Stimulated activated CD4-positive, alpha-beta T cell treated with anti-CD3 and anti-CD28 coated beads, Interleukin-2, amount 100 ng/mL, for 48 hours (primary cell): ENCODE measurements at regions not wholly inside any gene's neighbourhood (a gene's known extent, or its start where the extent isn't known, plus 50 kb on each side); places are given as distances from the start of the nearest gene placed in this dataset.
"Not testable (repeated sequence)": the region's sequence is repeated elsewhere in the genome, so short reads cannot be mapped to it uniquely, and the experiment has no call there.

Source experiments
- DNase-seq, 2 donors: peaks; one replicate each; pipeline ENCODE4 v3.0.0-alpha.2; 2020

DNA sequence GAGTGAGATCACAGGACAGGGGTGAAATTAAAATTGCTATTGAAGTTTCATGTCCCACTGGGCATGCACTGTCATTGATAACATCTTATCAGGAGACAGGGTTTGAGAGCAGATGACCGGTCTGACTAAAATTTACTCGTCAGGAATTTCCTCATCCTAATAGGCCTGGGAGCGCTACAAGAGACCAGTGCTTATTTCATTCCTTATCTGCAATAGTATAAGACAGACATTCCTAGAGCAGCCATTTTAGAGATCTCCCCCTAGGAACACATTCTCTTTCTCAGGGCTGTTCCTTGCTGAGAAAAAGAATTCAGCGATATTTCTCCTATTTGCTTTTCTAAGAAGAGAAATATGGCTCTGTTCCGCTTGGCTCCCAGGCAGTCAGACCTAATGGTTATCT lies 181.4 kb upstream of the ETV3 start:
- no peak for DNase-seq

- DNase-seq: not testable (repeated sequence)
Measured at GRCh38 chr1:157317229-157317628, 179.0 kb upstream of the ETV3 start.

- DNase-seq: no peak
Measured at GRCh38 chr1:157315544-157315943, 177.3 kb upstream of the ETV3 start.

DNA sequence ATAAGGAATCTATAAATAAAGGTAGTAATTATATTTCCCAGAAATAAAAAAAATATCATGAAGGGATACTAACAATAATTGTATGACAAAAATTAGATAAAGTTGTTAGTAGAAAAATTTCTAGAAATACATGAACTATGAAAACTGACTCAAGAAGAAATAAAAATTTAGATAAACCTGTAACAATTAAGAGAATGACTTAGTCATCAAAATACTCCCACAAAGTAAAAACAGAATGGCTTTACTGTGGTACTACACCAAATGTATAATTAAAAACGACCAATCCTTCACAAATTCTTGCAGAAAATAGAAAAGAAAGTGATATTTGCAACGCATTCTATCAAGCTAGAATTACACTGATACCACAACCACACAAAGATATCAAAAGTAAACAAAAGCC lies 176.2 kb upstream of the ETV3 start:
- DNase-seq: no peak

GRCh38 chr1:157313240-157313807 lies 175.1 kb upstream of the ETV3 start:
- no peak for DNase-seq

DNA sequence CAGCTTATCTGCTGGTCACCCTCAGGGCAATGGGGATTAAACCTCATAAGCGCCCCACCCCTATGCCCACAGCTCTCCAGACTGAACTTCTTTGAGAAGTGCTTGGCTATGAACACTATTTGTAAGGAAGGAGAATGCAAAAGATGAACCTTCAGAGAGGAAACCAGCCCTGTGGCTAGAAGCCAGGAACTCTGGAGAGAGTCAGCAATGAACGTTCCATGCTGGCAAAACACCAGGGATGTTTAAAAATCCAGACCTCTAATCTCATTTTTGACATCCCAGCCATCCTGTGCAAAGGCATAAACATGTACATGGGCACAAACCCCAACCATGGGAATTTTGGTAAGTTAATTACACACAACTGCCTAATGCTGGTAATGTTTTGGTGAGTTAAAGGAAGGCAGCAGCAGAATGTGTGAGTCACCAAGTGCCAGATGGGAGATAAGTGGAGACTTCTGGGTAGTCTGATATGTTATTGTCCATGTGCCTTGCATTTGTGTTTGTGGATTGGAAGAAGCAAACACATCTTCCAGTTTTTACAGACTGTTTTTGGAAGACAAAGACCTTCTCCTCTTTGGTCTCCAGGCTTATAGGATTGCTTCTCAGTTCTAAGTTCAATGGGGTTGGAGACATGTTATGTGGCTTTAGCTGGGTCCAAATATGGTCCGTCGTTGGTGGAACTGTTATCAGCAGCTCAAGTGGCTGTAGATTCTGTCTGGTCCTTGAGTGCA lies 174.1 kb upstream of the ETV3 start:
- DNase-seq: no peak

- no peak for DNase-seq
Measured at GRCh38 chr1:157311730-157312081, 173.5 kb upstream of the ETV3 start.

GRCh38 chr1:157310805-157311729 lies 172.9 kb upstream of the ETV3 start:
- not testable (repeated sequence) for DNase-seq

GRCh38 chr1:157310401-157310800 lies 172.2 kb upstream of the ETV3 start:
- DNase-seq: no peak

- no peak for DNase-seq
Measured at GRCh38 chr1:157307491-157307890, 169.3 kb upstream of the ETV3 start.

DNA sequence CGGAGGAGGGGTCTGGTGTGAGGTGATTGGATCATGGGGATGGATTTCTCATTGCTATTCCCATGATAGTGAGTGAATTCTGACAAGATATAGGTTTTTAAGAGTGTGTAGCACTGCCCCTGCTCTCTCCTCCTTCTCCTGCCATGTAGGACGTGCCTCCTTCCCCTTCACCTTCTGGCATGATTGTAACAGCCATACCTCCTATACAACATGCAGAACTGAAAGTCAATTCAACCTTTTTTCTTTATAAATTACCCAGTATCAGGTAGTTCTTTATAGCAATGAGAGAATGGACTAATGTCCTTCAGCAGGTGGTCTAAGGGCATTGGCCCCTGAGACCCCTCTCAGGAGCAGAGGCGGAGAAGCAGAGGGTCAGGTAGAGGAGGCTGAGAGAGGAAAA lies 168.7 kb upstream of the ETV3 start:
- no peak for DNase-seq

DNA sequence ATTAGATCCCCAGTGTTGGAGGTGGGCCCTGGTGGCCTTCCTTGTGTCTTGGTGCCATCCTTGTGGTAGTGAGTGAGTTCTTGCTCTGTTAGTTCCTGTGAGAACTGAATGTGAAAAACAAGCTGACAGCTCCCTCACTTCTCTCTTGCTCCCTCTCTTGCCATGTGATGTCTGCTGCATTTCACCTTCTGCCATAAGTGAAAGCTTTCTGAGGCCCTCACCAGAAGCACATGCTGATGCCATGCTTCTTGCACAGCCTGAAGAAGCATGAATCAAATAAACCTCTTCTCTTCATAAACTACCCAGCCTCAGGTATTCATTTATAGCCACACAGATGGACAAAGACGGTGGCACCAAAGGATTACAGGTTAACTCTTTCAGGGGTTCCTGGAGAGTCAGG lies 166.1 kb upstream of the ETV3 start:
- no peak for DNase-seq

DNA sequence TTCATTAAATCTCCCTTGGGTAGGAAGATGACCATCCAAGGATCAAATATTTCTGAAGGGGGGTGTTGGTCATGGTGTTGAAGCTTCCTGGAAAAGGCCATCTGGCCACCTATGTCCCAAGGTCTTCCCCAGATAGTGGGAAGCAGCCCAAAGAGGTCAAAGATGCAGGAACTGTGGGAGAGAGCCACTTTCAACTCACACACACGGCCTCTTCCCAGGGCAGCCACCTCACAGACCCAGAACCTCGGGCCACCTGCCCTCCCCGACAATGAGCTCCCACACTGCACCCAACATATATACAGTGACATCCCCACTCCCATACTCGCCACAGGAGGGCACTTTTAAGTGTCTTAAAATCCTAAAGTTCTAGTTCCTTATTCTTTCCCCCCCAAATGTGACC lies 164.5 kb upstream of the ETV3 start:
- DNase-seq: no peak

- DNase-seq: no peak
Measured at GRCh38 chr1:157302199-157302497, 164.0 kb upstream of the ETV3 start.

DNA sequence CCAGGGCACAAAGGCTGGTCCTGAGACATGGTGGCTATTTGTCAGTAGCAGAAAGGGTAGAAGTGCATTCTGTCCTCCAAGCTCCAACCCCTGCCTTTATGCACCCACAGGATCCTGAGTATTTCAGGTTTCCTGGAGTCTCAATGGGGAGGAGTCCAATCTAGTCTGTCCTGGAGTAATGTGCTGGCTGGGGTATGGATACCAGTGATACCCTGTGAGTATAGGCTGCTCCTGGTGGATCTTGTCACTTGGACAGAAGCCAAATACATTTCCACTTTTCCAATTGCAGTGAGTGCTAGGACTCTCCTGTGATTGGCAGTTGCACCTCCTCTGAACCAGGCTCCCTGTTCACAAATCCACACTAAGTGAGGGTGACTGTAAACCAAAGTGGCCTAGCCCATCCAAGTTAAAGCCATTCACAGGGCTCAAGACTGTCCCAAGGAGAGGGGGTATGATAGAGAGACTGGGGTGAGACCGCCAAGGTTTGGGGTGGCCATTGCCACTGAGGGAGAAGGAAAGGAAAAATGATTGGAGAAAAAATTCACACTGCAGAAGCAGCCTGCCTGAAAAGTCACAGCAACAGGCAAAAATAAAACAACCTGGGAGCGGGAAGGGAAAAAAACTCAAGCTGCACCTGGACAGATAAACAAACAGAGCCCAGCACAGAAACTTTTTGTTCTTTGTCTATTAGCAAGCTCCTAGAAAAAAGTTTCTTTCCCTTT lies 163.4 kb upstream of the ETV3 start:
- DNase-seq: no peak

DNA sequence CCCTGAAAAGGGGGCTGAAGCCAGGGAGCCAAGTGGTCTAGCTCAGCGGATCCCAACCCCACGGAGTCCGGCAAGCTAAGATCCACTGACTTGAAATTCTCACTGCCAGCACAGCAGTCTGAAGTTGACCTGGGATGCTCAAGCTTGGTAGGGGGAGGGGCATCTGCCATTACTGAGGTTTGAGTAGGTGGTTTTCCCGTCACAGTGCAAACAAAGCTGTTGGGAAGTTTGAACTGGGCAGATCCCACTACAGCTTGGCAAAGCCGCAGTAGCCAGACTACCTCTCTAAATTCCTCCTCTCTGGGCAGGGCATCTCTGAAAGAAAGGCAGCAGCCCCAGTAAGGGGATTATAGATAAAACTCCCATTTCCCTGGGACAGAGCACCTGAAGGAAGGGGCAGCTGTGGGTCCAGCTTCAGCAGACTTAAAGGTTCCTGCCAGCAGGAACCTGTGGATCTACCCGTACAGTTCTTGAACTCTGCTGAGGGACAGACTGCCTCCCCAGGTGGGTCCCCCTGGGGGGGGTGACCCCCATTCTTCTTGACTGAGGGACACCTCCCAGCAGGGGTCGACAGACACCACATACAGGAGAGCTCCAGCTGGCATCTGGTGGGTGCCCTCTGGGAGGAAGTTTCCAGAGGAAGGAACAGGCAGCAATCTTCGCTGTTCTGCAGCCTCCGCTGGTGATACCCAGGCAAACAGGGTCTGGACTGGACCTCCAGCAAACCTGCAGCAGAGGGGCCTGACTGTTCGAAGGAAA lies 156.4 kb upstream of the ETV3 start:
- not testable (repeated sequence) for DNase-seq

GRCh38 chr1:157292809-157293564 lies 154.8 kb upstream of the ETV3 start:
- no peak for DNase-seq

DNA sequence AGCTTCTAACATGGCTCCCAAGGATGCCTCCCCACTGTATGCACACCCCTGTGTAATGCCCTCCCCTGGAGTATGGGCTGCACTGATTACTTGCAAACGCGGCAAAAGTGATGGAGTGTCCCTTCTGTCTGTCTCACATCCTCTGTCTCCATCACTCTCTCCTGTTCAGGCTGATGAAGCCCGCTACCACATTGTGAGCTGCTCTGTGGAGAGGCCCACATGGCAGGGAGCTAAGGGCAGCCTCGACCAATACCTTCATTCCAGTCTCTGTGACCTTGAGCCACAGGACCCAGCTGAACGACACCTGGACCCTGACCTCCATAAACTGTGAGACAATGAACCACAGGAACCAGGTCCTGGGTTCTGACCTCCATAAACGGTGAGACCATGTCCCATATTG lies 154.1 kb upstream of the ETV3 start:
- DNase-seq: no peak

DNA sequence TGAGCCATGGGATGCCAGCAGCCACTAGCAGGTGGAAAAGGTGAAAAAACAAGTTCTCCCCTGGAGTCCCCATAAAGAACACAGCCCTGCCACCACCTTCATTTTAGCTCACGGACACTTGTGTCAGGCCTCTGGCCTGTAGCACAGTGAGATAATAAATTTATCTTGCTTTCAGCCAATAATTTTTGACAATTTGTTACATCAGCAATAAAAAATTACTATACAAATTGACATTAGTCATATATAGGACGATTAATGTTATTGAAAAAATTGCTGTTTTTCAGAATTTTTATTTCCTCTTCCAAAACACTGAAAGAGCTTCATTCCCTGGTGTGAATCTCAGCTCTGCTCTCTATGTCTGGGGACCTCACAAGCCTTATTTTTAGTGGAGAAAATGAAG lies 152.9 kb upstream of the ETV3 start:
- DNase-seq: no peak

GRCh38 chr1:157289424-157290105 lies 151.4 kb upstream of the ETV3 start:
- DNase-seq: no peak

GRCh38 chr1:157288996-157289395 lies 150.8 kb upstream of the ETV3 start:
- DNase-seq: no peak
